C4-2B (cell line): ENCODE measurements at regions not wholly inside any gene's neighbourhood (a gene's known extent, or its start where the extent isn't known, plus 50 kb on each side); places are given as distances from the start of the nearest gene placed in this dataset.
"Not testable (repeated sequence)": the region's sequence is repeated elsewhere in the genome, so short reads cannot be mapped to it uniquely, and the experiment has no call there.

Experiments
- H3K27ac ChIP-seq: fragments of 450-650 bp; 2 replicates; pipeline ENCODE4 v1.5.1; 2017
- CTCF ChIP-seq: fragments of 450-650 bp; conservative IDR thresholded peaks from 2 replicates; pipeline ENCODE4 v1.5.1; 2017; ENCODE audit warnings: mild to moderate bottlenecking
- ZFX ChIP-seq: fragments of 450-650 bp; IDR thresholded peaks from 2 replicates; pipeline ENCODE4 v1.6.1; 2017

- no peak overlapping the region for H3K27ac ChIP-seq
- TF ChIP-seq ZFX (no peak), CTCF (no peak)
These were observed 97.2 kb upstream of the ELMO1 start for GRCh38 chr7:37545619-37546534.

GRCh38 chr7:37546677-37547076 lies 98.0 kb upstream of the ELMO1 start:
- H3K27ac ChIP-seq = no peak overlapping the region
- TF ChIP-seq ZFX = no peak
- TF ChIP-seq CTCF = no peak

GRCh38 chr7:37549076-37549931 lies 100.6 kb upstream of the ELMO1 start:
- TF ChIP-seq ZFX = no peak
- no peak for TF ChIP-seq CTCF
- no peak overlapping the region for H3K27ac ChIP-seq

- TF ChIP-seq ZFX (no peak), CTCF (no peak)
- H3K27ac ChIP-seq = no peak overlapping the region
These were observed 101.8 kb upstream of the ELMO1 start for GRCh38 chr7:37550426-37550825.

- no peak overlapping the region for H3K27ac ChIP-seq
- TF ChIP-seq ZFX = no peak
- no peak for TF ChIP-seq CTCF
These were observed 102.2 kb upstream of the ELMO1 start for GRCh38 chr7:37550872-37551271.

- no peak overlapping the region for H3K27ac ChIP-seq
- TF ChIP-seq CTCF (no peak), ZFX (no peak)
These were observed 103.4 kb upstream of the ELMO1 start for GRCh38 chr7:37552030-37552429.

GRCh38 chr7:37552439-37552838 lies 103.8 kb upstream of the ELMO1 start:
- H3K27ac ChIP-seq = not testable (repeated sequence)
